ENCODE measurements at regions not wholly inside any gene's neighbourhood (a gene's known extent, or its start where the extent isn't known, plus 50 kb on each side); places are given as distances from the start of the nearest gene placed in this dataset.

GRCh38 chr10:132122939-132123445 lies 57.2 kb downstream of the JAKMIP3 start:
- Histone ChIP-seq H3K36me3 (ENCODE audit: control insufficient read depth, insufficient read depth, low read length) (no peaks in the 10 kb centered on the region), H3K27ac (ENCODE audit: low read length) (no peak overlapping the region), H3K4me3 (ENCODE audit: low read depth in 2 of 2, low read length in 2 of 2) (no peak overlapping the region), H3K4me1 (ENCODE audit: control insufficient read depth, insufficient read depth, low read length) (no peaks in the 10 kb centered on the region), H3K9me3 (ENCODE audit: control insufficient read depth, insufficient read depth, low read depth, low read length) (no peaks in the 10 kb centered on the region; the same call in 1 of the 2 replicates), H3K27me3 (ENCODE audit: control insufficient read depth, insufficient read depth, low read length) (peaks cover 5% of the 10 kb centered on the region; the same call in 1 of the 2 replicates)
- ChIA-PET POLR2A (no interaction called here), CTCF (no interaction called here)
- BruUV-seq (replicated peaks) = no TSS peak
- no peak for DNase-seq (ENCODE audit: low read depth, low spot score)
- TF ChIP-seq SIN3A (IDR thresholded peaks at IDR 0.05; ENCODE audit: borderline replicate concordance, insufficient read depth, low read depth, low read length) (no peak), POLR2AphosphoS5 (IDR thresholded peaks at IDR 0.05; ENCODE audit: low read depth, low read length) (no peak), TCF7L2 (IDR thresholded peaks at IDR 0.05; ENCODE audit: low read depth, low read length) (no peak), CTCF (IDR thresholded peaks at IDR 0.05) (no peak), REST (IDR thresholded peaks at IDR 0.05; ENCODE audit: insufficient read depth in 1 of 2, low read depth in 2 of 2, low read length in 1 of 2) (no peak)
- in situ Hi-C loops (cut with HindIII; ENCODE audit: low pct_unique_long_range_greater_than_20kb, low sequenced_read_pairs) = no loop called here
- no peak for ATAC-seq
- intact Hi-C loops (cut with micrococcal nuclease; ENCODE audit: unreplicated experiment) = no loop called here

DNA sequence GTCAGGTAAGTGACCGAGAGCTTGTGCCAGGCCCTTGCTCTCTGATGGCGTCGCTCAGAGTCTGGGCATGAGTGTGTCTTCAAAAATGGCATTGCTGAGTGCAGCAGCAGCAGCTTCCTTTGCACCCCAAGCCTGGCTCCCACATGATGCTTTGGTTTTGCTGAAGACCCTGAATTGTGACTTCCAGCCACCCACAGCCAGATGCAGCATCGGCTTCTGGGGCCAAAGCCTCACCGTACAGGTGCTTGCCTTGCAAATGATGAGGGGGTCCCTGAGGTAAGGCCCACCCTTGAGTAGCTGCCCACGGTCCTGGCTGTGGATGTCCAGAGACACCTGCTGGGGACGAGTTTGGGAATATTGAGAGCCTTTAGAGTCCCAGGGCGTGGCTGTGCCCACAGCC lies 57.9 kb downstream of the JAKMIP3 start:
- Histone ChIP-seq H3K27me3 (ENCODE audit: control insufficient read depth, insufficient read depth, low read length) (peaks cover 10% of the 10 kb centered on the region; the same call in 1 of the 2 replicates), H3K9me3 (ENCODE audit: control insufficient read depth, insufficient read depth, low read depth, low read length) (no peaks in the 10 kb centered on the region; the same call in 1 of the 2 replicates), H3K27ac (ENCODE audit: low read length) (no peak overlapping the region), H3K4me1 (ENCODE audit: control insufficient read depth, insufficient read depth, low read length) (no peaks in the 10 kb centered on the region), H3K36me3 (ENCODE audit: control insufficient read depth, insufficient read depth, low read length) (no peaks in the 10 kb centered on the region), H3K4me3 (ENCODE audit: low read depth in 2 of 2, low read length in 2 of 2) (no peak overlapping the region)
- no peak for TF ChIP-seq CTCF (IDR thresholded peaks at IDR 0.05)
- no peak for TF ChIP-seq REST (IDR thresholded peaks at IDR 0.05; ENCODE audit: insufficient read depth in 1 of 2, low read depth in 2 of 2, low read length in 1 of 2)
- no peak for TF ChIP-seq SIN3A (IDR thresholded peaks at IDR 0.05; ENCODE audit: borderline replicate concordance, insufficient read depth, low read depth, low read length)
- no peak for TF ChIP-seq POLR2AphosphoS5 (IDR thresholded peaks at IDR 0.05; ENCODE audit: low read depth, low read length)
- TF ChIP-seq TCF7L2 (IDR thresholded peaks at IDR 0.05; ENCODE audit: low read depth, low read length) = no peak
- in situ Hi-C loops (cut with HindIII; ENCODE audit: low pct_unique_long_range_greater_than_20kb, low sequenced_read_pairs) (no loop called here), intact Hi-C loops (cut with micrococcal nuclease; ENCODE audit: unreplicated experiment) (no loop called here)
- BruUV-seq (replicated peaks) = no TSS peak
- ATAC-seq (no peak), DNase-seq (ENCODE audit: low read depth, low spot score) (no peak)
- ChIA-PET POLR2A (no interaction called here), CTCF (no interaction called here)

Data from Panc1 (cell line).